Stimulated activated CD4-positive, alpha-beta T cell treated with anti-CD3 and anti-CD28 coated beads, Interleukin-15, amount 100 ng/mL, for 48 hours (primary cell): ENCODE measurements at regions not wholly inside any gene's neighbourhood (a gene's known extent, or its start where the extent isn't known, plus 50 kb on each side); places are given as distances from the start of the nearest gene placed in this dataset.

Experiments used
- DNase-seq, 2 donors: peaks; one replicate each; pipeline ENCODE4 v3.0.0-alpha.2; 2020; ENCODE audit warnings: low read depth in 2 of 2

DNA sequence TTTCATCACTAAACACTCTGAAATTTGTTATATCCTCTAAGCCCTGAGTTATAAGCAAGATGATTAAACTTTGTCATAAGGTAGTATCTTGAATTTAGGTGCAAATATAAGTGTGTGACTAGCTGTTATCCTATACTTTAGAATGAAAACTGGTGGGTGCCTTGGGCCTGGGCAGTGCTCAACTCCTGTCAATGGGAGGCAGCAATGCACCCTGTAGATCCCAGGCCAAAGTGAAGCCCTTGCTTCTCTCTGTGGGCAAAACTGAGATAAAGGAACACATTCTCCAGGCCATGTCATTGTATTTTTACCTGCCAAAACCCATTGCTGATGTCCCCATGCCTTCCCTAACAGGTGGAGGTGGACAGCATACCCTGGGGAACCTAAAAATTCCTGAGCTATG lies 525.2 kb downstream of the TNS1 start:
- DNase-seq: no peak

DNA sequence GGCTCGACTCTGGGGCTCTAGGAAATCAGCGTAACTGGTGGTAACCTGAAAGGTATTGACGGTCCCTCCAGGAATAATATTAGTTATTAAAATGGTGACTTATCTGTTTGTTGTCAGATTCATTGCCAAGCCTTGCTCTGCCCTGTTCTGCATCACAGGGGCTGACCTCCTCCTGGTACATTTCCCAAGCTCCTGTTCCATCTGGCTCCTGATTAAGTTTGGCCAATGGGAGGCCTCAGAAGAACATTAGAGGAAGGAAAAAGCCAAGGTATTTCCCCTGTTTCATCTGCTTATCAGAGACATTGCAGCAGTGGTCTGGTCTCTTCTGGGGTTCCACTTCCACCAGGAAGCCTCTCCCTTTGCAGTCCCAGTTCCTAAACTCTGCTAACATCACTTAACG lies 527.0 kb downstream of the TNS1 start:
- DNase-seq: no peak

- no peak for DNase-seq
Observed at GRCh38 chr2:217475101-217475500, 527.7 kb downstream of the TNS1 start.

DNA sequence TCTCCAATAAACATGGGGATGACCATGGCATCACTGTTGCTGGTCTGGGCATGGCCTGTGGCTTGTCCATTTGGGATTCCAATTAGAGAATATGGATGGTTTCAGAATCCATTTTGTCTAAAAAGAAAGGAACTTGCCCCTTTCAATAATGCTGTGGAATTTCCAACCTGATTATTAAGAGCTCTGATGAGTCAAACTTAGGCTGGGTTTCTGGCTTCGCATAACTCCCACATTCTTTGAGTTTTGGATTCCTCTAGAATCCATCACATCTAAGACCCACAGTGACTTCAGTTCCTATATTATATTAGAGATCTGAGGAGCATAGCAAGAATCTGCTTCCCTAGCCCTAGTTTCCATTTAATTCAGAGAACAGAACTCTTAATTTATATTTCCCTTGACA lies 531.5 kb downstream of the TNS1 start:
- DNase-seq: no peak

DNA sequence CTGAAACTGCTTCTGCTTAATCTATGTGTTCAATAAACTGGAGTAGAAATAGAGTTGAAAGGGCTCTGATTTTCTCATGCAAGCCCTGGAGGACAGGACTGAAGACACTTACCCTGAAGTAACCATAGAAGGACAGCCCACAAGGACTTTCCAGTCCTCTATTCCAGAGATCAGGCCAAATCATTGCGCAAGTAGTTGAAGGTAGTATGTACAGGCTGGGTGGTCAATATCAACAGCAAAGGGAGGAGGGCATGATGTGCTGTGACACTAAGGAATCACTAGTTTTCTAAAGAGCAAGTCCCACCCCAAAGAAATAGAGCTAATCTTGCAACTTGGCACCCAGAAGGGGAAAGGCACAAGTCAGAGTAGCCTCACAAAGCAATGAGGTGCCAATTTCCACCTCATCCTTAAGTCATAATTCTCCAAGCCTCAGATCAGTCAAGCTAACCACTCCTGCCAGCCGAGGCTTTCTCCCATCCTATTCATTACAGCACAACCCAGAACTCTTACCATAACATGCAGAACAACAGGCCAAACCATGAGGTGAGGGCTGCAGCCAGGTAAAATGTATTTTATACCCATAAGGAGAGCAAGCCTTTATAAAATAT lies 533.5 kb downstream of the TNS1 start:
- DNase-seq: no peak

DNA sequence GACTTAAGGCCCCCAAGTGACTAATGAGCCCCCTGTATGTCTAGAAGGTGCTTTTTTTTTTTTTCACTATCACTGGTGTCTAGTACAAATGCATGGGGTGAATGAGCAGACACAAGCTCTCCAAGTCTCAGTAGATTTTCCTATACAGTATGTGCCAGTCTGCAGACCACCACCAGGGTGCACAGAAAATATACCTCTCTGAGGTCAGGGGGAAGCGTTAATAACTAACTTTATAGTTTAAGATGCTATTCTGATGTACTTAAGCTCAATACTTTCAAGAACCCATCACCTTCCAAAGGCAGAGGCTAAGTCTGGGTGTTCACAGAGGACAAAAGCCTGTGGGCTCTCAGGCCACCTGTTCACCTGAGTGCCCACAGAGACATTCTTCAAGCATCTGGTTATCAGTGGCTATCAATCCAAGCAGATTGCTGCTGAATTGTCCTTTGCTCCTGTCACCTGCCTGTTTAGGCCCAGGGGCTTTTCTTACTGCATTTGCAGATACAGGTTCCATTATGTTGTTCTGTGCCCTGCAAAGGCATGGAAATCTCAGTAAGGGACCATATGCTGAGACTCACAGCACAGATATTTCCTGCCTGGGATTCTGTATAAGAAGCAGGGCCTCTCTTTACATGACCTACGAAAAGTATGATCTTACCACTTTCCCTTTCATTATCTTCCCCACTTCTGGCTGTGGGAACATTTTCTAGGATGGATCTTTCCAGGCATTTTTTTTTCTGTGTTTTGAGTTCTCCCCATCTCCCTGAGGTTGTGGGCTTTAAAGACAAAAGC lies 534.6 kb downstream of the TNS1 start:
- DNase-seq: no peak

DNA sequence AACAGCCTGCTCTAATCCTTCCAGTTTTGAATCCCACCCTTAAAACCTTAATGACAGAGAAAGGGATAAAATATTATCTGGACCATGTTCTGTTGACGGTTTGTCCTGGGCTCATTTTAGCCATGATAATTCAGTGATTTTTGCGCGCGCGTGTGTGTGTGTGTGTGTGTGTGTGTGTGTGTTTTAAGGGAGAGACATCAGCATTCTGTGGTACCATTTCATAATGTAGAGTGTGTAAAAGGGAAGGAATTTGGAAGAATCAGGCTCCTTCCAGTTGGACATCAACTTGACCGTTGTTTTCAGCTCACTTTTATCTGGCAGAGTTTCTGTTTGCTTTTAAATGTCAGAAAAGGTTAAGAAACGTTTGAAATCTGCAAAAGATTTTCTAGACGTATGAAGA lies 535.5 kb downstream of the TNS1 start:
- DNase-seq: no peak

DNA sequence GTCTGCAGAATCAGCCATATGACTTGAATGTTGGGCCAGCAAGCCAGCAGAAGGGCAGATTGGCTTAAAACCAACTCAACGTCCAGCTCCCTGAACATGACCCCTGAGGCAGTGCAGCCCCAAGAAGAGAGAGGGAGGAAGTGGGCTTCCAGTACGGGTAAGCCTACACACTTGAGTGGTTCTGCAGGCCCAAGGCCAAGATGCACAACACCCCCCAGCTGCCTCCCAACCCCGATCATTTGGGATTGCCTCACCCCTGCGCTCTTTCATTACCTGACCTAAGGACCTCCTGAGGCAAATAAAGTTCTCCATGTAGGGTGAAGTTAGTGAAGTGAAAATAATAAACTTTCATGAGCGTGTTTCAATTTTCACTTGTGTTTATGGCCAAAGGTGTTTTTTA lies 536.0 kb downstream of the TNS1 start:
- no peak for DNase-seq

DNA sequence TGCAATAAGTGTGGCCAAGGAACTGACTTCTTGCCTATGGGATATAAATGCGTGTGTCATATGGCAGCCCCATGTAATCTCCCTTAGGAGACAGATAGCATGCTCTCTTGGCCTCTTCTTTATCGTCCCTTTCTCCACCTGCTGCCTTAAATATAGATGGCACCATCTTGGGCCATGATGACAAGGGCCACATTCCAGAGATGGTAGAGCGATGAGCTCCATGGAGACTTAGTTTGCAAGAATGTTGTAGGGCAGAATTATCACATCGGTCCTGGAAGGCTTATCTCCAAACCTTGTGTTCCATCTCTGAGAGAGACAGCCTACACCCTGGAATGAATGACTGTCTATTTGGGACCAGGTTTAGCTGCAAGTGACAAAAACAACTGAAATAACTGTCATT lies 536.7 kb downstream of the TNS1 start:
- DNase-seq: no peak

DNA sequence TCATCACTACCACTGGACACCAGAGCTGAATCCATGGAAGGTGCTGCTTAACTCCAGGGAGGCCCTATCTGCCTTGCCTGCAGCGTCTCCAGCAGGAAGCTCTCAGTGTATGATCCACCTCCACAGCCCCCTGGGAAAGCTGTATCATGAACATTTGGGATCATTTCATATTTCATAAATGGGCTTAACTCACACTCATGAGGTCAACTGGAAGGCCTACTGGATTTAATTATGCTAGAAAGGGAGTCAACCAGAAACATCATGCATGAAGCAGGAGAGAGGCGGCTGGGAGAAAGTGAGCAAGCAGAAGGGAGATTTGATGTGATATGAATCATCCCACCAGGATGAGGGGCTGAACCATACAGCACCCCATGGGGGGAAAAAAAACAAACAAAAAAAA lies 537.7 kb downstream of the TNS1 start:
- no peak for DNase-seq

GRCh38 chr2:217463402-217464075 lies 539.3 kb downstream of the TNS1 start:
- DNase-seq: no peak

- DNase-seq: no peak
Observed at GRCh38 chr2:217462121-217462520, 540.7 kb downstream of the TNS1 start.

DNA sequence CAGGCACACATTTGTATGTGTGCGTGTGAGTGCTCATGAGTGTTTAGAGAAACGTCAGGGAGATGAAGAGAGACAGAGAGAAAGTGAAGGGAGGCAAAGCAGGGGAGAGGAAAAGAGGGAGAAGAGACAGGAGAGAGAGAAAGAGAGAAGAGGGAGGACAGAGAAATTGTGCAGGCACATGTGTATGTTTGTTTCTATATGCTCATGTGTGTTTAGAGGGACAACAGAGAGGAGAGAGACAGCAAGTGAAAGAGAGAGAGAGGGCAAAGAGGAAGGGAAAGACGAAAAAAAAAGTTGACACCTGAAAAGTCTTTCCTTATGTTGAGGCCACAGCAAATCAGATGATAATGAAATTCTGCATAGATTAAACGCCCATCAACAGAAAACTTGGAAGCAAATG lies 541.1 kb downstream of the TNS1 start:
- DNase-seq: no peak

- DNase-seq: no peak
Observed at GRCh38 chr2:217459680-217460405, 543.0 kb downstream of the TNS1 start.

- DNase-seq: no peak
Observed at GRCh38 chr2:217459016-217459415, 543.8 kb downstream of the TNS1 start.

GRCh38 chr2:217456016-217456415 lies 546.8 kb downstream of the TNS1 start:
- DNase-seq: no peak

DNA sequence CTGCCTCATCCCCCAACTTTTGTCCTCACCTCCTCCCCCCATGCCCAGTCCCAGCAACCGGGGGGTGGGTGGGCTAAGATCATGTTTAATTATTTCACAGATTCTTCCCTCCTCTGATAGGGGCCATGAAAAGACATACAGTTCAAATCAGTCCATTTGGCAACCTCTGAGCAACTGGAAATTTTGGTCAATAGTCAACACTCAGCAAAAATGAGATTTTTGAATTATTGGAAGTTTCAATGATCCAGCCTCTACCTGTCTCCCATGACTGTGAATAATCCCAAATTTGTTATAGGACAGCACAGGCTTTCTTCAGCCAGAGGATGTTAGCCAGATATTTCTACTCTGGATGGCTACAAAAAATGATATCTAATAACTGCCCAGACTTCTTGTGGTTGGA lies 549.9 kb downstream of the TNS1 start:
- no peak for DNase-seq

- DNase-seq: no peak
Observed at GRCh38 chr2:217451666-217452065, 551.1 kb downstream of the TNS1 start.

DNA sequence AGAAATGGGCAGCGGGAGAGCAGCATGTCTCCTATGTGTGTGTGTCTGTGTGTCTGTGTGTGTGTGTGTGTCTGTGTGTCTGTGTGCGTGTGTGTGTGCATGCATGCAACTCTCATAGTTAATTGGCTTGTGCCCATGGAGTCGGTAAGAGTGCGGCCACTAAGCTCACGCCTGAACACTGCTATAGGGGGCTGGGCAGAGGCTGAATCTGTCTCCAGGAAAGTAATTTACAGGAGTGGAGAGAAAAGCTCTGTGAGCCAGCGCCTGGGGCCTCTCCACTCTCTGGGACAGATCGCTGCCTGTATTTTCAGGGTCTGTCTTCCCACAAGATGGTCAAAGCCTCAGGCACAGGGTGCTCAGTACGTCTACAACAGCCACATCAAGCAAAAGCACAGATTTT lies 553.4 kb downstream of the TNS1 start:
- DNase-seq: no peak

DNA sequence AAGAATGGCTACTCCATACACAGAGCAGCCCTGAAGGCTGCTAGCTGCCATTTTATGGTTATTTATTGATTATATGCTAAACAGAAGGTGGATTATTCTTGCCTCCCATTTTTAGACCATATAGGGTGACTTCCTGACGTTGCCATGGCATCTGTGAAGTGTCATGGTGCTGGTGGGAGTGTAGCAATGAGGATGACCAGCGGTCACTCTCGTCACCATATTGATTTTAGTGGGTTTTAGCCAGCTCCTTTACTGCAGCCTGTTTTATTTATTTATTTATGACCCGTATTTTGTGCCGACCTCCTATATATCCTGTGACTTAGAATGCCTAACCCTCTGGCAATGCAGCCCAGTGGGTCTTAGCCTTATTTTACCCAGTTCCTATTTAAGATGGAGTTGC lies 553.9 kb downstream of the TNS1 start:
- DNase-seq: no peak

- no peak for DNase-seq
Observed at GRCh38 chr2:217445723-217446122, 557.1 kb downstream of the TNS1 start.

DNA sequence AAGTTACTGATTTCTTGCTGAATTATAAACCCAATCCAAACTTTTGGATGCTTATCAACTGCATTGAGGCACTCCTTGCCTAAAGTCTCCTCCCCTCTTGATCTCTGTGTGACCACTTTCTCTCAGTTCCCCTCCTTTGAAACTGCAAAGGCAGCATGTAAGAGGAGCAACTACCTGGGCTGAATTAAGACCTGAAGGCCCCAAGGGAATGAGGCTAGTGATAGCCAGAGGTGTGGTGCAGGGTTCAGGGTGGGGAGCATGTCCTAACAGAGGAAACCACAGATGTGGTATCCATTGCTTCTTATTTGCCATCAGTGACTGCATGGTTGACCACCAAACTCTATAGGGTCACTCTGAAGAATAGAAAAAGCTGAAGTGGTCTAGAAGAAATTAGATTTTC lies 557.9 kb downstream of the TNS1 start:
- no peak for DNase-seq

- no peak for DNase-seq
Observed at GRCh38 chr2:217444509-217444908, 558.3 kb downstream of the TNS1 start.
